Right cardiac atrium (tissue), 5 donors: ENCODE measurements at regions not wholly inside any gene's neighbourhood (a gene's known extent, or its start where the extent isn't known, plus 50 kb on each side); places are given as distances from the start of the nearest gene placed in this dataset.
"Not testable (repeated sequence)": the region's sequence is repeated elsewhere in the genome, so short reads cannot be mapped to it uniquely, and the experiment has no call there.

Experiments used
- ATAC-seq, 2 donors: fragments of 200-7000 bp; cut with Tn5 transposase; one replicate each; pipeline versions ENCODE4 v1.8.0 to v1.9.1; 2020; ENCODE audit warnings: moderate library complexity in 2 of 2, mild to moderate bottlenecking in 1 of 2
- DNase-seq, 3 donors: peaks; one replicate each; pipeline ENCODE4 v3.0.0-alpha.2; 2020
- H3K27ac ChIP-seq: one replicate; pipeline ENCODE4 v1.5.1; 2013; ENCODE audit warnings: mild to moderate bottlenecking, low read length, control low read depth, moderate library complexity
- H3K27me3 ChIP-seq: one replicate; pipeline ENCODE4 v1.6.1; 2013; ENCODE audit not compliant: control insufficient read depth, insufficient read depth
- H3K4me1 ChIP-seq: one replicate; pipeline ENCODE4 v1.6.1; 2013; ENCODE audit warnings: low read length; ENCODE audit not compliant: control insufficient read depth, insufficient read depth
- H3K4me3 ChIP-seq: one replicate; pipeline ENCODE4 v1.5.1; 2013; ENCODE audit warnings: low read length, control low read depth
- H3K9me3 ChIP-seq: one replicate; pipeline ENCODE4 v1.6.1; 2013; ENCODE audit warnings: low read length; ENCODE audit not compliant: control insufficient read depth
- WGBS: extraction: QIAGEN DNeasy Blood & Tissue Kit; methylation state at CpG from one replicate; pipeline ENCODE4 v1.1.7; 2013; 5-methylcytosine and 5-hydroxymethylcytosine counted together
- intact Hi-C, 4 donors: fragments of 100-400 bp; cut with DNase I; formaldehyde crosslinking; loops; one replicate each; pipeline versions ENCODE4 v1.11.0 to v1.14.0; 2022 to 2023
- donor health status: healthy with polysubstance abuse.
- donor health status: DM: no; HTN: yes; CAD: no.
- donor health status: DM: no; HTN: no; CAD: no.
- donor health status: DM: no; HTN: yes; CAD: no; lungs with severe emphysema.
- donor health status: DM: yes; HTN: yes; CAD: no.

- DNase-seq (no peak), ATAC-seq (no peak)
- Histone ChIP-seq H3K27ac (no peak overlapping the region), H3K4me3 (no peak overlapping the region), H3K27me3 (no peaks in the 10 kb centered on the region), H3K4me1 (no peaks in the 10 kb centered on the region), H3K9me3 (no peaks in the 10 kb centered on the region)
- 49% methylated on average over 2 of the region's 2 CpGs for WGBS
- intact Hi-C loops, result no loop called here
Observed at GRCh38 chr1:99361406-99361805, 97.1 kb downstream of the PLPPR4 start.

DNA sequence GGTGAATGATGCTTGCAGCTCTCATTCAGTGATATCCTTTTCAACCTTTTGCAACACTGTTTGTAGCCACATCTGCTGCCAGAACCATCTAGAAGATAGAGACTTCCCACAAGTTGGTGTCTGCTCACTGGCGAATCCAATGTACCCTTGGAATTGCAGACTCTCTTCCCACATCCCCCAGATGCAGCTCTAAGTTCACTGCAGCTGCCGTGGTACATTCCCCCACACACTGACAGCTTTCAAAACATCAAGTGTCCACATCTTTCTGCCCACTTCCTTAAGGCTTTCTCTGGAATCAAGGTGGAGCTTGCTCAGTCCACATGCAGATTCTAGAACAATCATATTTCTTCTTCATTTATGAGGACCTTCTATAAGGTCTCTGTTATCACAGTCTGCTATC is 99.2 kb downstream of the PLPPR4 start:
- H3K4me1 ChIP-seq, result no peaks in the 10 kb centered on the region
- intact Hi-C loops, result no loop called here
- H3K9me3 ChIP-seq, result no peaks in the 10 kb centered on the region
- H3K4me3 ChIP-seq, result no peak overlapping the region
- H3K27me3 ChIP-seq, result no peaks in the 10 kb centered on the region
- ATAC-seq, result no peak
- 69% methylated on average over 2 of the region's 2 CpGs for WGBS
- DNase-seq, result no peak
- no peak overlapping the region for H3K27ac ChIP-seq

DNA sequence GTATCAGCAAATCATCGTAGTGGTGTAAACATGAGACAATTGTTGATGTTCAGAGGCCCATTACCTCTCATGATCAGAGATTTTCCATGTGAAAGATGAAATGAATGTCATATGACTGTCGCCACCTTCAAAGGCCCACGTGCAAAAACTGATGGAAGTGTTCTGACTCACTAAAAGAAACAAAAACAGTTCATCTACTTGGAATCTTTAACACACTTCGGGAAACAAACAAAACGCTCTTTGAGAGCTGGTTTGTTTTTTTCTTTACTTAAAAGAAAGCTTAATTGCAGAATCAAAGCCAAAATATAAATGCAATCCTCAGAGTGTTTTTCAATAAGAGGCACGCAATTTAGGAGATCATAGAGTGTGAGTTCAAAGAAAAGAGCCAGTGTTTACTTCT is 100.8 kb downstream of the PLPPR4 start:
- no peaks in the 10 kb centered on the region for H3K9me3 ChIP-seq
- no peak overlapping the region for H3K4me3 ChIP-seq
- DNase-seq (no peak), ATAC-seq (no peak)
- 70% methylated on average over 6 of the region's 6 CpGs for WGBS
- H3K4me1 ChIP-seq, result no peaks in the 10 kb centered on the region
- H3K27me3 ChIP-seq, result no peaks in the 10 kb centered on the region
- H3K27ac ChIP-seq, result no peak overlapping the region
- intact Hi-C loops, result no loop called here

DNA sequence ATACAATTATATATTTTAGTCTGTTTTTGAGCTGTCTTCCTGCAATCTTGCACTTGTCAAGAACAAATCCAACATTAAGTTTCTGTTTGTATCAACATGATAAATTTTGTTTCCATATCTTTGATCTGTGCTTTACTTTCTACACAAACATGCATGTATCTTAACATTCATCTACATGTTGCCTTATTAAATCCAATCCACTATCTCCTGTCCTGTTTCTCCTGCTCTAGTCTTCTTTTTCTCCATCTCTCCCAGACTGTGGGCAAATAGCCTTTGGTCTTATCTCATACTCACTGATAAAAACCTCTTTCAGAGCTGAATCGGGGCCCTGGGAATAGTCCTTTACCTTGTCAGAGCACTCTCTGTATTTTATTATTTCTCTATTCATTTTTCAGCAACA is 101.3 kb downstream of the PLPPR4 start:
- WGBS, result 30% methylated on average over 1 of the region's 1 CpG
- ATAC-seq, result no peak
- H3K27me3 ChIP-seq, result no peaks in the 10 kb centered on the region

DNA sequence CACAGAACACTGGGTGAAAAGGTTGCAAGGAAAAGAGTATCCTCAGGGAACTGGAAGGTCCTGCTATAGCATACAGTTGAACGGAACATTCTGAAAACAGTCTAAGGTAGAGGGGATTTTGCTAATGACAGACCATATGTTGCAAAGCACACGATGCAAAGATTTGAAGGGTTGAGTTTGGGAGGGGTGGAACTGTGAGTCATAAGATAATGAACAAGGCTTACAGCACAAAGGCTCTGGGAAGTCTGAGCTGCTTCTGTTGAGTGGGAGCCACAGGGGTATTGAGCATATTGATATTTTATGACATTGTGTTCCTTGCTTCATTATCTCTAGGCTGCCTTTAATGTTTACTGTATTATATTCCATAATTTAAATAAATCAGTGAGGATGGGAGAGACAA is 104.9 kb downstream of the PLPPR4 start:
- ATAC-seq, result no peak
- WGBS, result 25% methylated on average over 2 of the region's 2 CpGs

More for the DNA sequence above, 101.3 kb downstream of the PLPPR4 start:
- no peaks in the 10 kb centered on the region for H3K9me3 ChIP-seq
- DNase-seq, result no peak
- H3K27ac ChIP-seq, result no peak overlapping the region
- no peak overlapping the region for H3K4me3 ChIP-seq
- intact Hi-C loops, result no loop called here
- H3K4me1 ChIP-seq, result no peaks in the 10 kb centered on the region

GRCh38 chr1:99370476-99370875 is 106.2 kb downstream of the PLPPR4 start:
- Histone ChIP-seq H3K27ac (no peak overlapping the region), H3K27me3 (no peaks in the 10 kb centered on the region), H3K4me3 (no peak overlapping the region), H3K9me3 (no peaks in the 10 kb centered on the region), H3K4me1 (no peaks in the 10 kb centered on the region)
- WGBS, result 82% methylated on average over 1 of the region's 1 CpG
- DNase-seq (no peak), ATAC-seq (no peak)
- intact Hi-C loops, result no loop called here

More for the DNA sequence above, 104.9 kb downstream of the PLPPR4 start:
- intact Hi-C loops, result no loop called here
- no peaks in the 10 kb centered on the region for H3K27me3 ChIP-seq
- H3K4me1 ChIP-seq, result no peaks in the 10 kb centered on the region
- no peak for DNase-seq
- H3K27ac ChIP-seq, result no peak overlapping the region
- H3K9me3 ChIP-seq, result no peaks in the 10 kb centered on the region
- H3K4me3 ChIP-seq, result no peak overlapping the region

- H3K4me3 ChIP-seq, result no peak overlapping the region
- WGBS, result 77% methylated on average over 1 of the region's 1 CpG
Observed at GRCh38 chr1:99371413-99371812, 107.1 kb downstream of the PLPPR4 start.

GRCh38 chr1:99374109-99374508 is 109.8 kb downstream of the PLPPR4 start:
- Histone ChIP-seq H3K4me3 (no peak overlapping the region), H3K27me3 (no peaks in the 10 kb centered on the region), H3K27ac (no peak overlapping the region), H3K4me1 (no peaks in the 10 kb centered on the region), H3K9me3 (no peaks in the 10 kb centered on the region)
- no peak for ATAC-seq
- no peak for DNase-seq
- WGBS, result 77% methylated on average over 9 of the region's 9 CpGs
- intact Hi-C loops, result no loop called here

More at GRCh38 chr1:99371413-99371812, 107.1 kb downstream of the PLPPR4 start:
- Histone ChIP-seq H3K27me3 (no peaks in the 10 kb centered on the region), H3K9me3 (no peaks in the 10 kb centered on the region), H3K27ac (no peak overlapping the region), H3K4me1 (no peaks in the 10 kb centered on the region)
- ATAC-seq, result no peak
- no peak for DNase-seq
- intact Hi-C loops, result no loop called here

DNA sequence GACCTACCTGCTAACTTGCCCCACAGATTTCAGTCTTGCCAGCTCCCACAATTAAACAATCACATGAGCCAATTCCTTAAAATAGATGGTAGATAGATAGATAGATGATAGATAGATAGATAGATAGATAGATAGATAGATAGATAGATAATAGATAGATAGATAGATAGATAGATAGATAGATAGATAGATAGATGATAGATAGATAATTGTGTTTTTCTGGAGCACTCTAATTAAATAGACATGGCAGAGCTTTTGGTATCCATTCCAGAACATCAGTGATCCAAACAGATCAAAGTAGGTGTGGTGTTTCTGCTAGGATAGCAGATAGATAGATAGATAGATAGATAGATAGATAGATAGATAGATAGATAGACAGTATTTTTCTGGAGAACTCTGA is 110.4 kb downstream of the PLPPR4 start:
- DNase-seq, intact Hi-C loops, H3K27me3 ChIP-seq, H3K4me3 ChIP-seq, ATAC-seq, H3K27ac ChIP-seq, H3K4me1 ChIP-seq, H3K9me3 ChIP-seq: not testable (repeated sequence)

- 85% methylated on average over 4 of the region's 4 CpGs for WGBS
- no peak overlapping the region for H3K27ac ChIP-seq
- H3K4me1 ChIP-seq, result no peaks in the 10 kb centered on the region
- H3K27me3 ChIP-seq, result no peaks in the 10 kb centered on the region
- no peaks in the 10 kb centered on the region for H3K9me3 ChIP-seq
- intact Hi-C loops, result no loop called here
- ATAC-seq (no peak), DNase-seq (no peak)
- H3K4me3 ChIP-seq, result no peak overlapping the region
Observed at GRCh38 chr1:99384021-99384420, 119.7 kb downstream of the PLPPR4 start.

- WGBS, result 69% methylated on average over 4 of the region's 4 CpGs
- Histone ChIP-seq H3K27me3 (no peaks in the 10 kb centered on the region), H3K4me1 (no peaks in the 10 kb centered on the region), H3K27ac (no peak overlapping the region), H3K4me3 (no peak overlapping the region), H3K9me3 (no peaks in the 10 kb centered on the region)
- DNase-seq (no peak), ATAC-seq (no peak)
- intact Hi-C loops, result no loop called here
Observed at GRCh38 chr1:99385852-99386251, 121.6 kb downstream of the PLPPR4 start.

GRCh38 chr1:99396389-99396788 is 132.1 kb downstream of the PLPPR4 start:
- intact Hi-C loops, result no loop called here
- Histone ChIP-seq H3K27me3 (no peaks in the 10 kb centered on the region), H3K27ac (no peak overlapping the region), H3K4me3 (no peak overlapping the region), H3K4me1 (no peaks in the 10 kb centered on the region), H3K9me3 (no peaks in the 10 kb centered on the region)
- 94% methylated on average over 2 of the region's 2 CpGs for WGBS
- no peak for DNase-seq
- no peak for ATAC-seq
